HuH-7 (cell line): ENCODE measurements at regions not wholly inside any gene's neighbourhood (a gene's known extent, or its start where the extent isn't known, plus 50 kb on each side); places are given as distances from the start of the nearest gene placed in this dataset.
"Not testable (repeated sequence)": the region's sequence is repeated elsewhere in the genome, so short reads cannot be mapped to it uniquely, and the experiment has no call there.

Source experiments
- DNase-seq: peaks from one replicate; pipeline ENCODE4 v3.0.0; 2011; ENCODE audit warnings: low spot score

- not testable (repeated sequence) for DNase-seq
These were observed 1643.7 kb downstream of the SPATA31A7 start for GRCh38 chr9:62833323-62834200.

- DNase-seq, result not testable (repeated sequence)
These were observed 1647.5 kb downstream of the SPATA31A7 start for GRCh38 chr9:62837254-62837911.

- DNase-seq, result not testable (repeated sequence)
These were observed 1648.3 kb downstream of the SPATA31A7 start for GRCh38 chr9:62838024-62838718.

- not testable (repeated sequence) for DNase-seq
These were observed 1649.3 kb downstream of the SPATA31A7 start for GRCh38 chr9:62839168-62839567.

GRCh38 chr9:62843145-62843544 is 1653.3 kb downstream of the SPATA31A7 start:
- DNase-seq, result not testable (repeated sequence)

GRCh38 chr9:62843706-62844290 is 1654.0 kb downstream of the SPATA31A7 start:
- DNase-seq, result not testable (repeated sequence)

- not testable (repeated sequence) for DNase-seq
These were observed 1654.9 kb downstream of the SPATA31A7 start for GRCh38 chr9:62844681-62845185.

GRCh38 chr9:62848258-62848657 is 1658.4 kb downstream of the SPATA31A7 start:
- DNase-seq, result not testable (repeated sequence)

GRCh38 chr9:62849991-62850390 is 1660.2 kb downstream of the SPATA31A7 start:
- DNase-seq, result not testable (repeated sequence)

- not testable (repeated sequence) for DNase-seq
These were observed 1667.4 kb downstream of the SPATA31A7 start for GRCh38 chr9:62857280-62857679.

GRCh38 chr9:62858240-62858639 is 1668.4 kb downstream of the SPATA31A7 start:
- DNase-seq, result not testable (repeated sequence)

- DNase-seq, result not testable (repeated sequence)
These were observed 1671.4 kb downstream of the SPATA31A7 start for GRCh38 chr9:62860939-62861860.

GRCh38 chr9:62862180-62862579 is 1672.3 kb downstream of the SPATA31A7 start:
- not testable (repeated sequence) for DNase-seq

GRCh38 chr9:62863319-62863718 is 1673.5 kb downstream of the SPATA31A7 start:
- not testable (repeated sequence) for DNase-seq

GRCh38 chr9:62863867-62864266 is 1674.0 kb downstream of the SPATA31A7 start:
- DNase-seq, result not testable (repeated sequence)

- DNase-seq, result not testable (repeated sequence)
These were observed 1674.9 kb downstream of the SPATA31A7 start for GRCh38 chr9:62864481-62865469.

GRCh38 chr9:62869061-62869460 is 1679.2 kb downstream of the SPATA31A7 start:
- DNase-seq, result not testable (repeated sequence)

GRCh38 chr9:62871765-62872164 is 1681.9 kb downstream of the SPATA31A7 start:
- DNase-seq, result not testable (repeated sequence)

GRCh38 chr9:62874213-62874612 is 1684.4 kb downstream of the SPATA31A7 start:
- DNase-seq, result not testable (repeated sequence)
